ENCODE measurements at regions not wholly inside any gene's neighbourhood (a gene's known extent, or its start where the extent isn't known, plus 50 kb on each side); places are given as distances from the start of the nearest gene placed in this dataset.

- TF ChIP-seq CTCF (conservative IDR thresholded peaks at IDR 0.05; ENCODE audit: low read length): peak; percentile 21; the same call in 1 of the 2 replicates
- no peak for TF ChIP-seq EZH2phosphoT487 (IDR thresholded peaks at IDR 0.05; ENCODE audit: borderline replicate concordance)
These were observed 1697.0 kb downstream of the PCDH7 start for GRCh38 chr4:32417113-32417704.

Measured in Loucy (cell line).